ENCODE measurements at regions not wholly inside any gene's neighbourhood (a gene's known extent, or its start where the extent isn't known, plus 50 kb on each side); places are given as distances from the start of the nearest gene placed in this dataset.

- Histone ChIP-seq H3K27ac (ENCODE audit: low read length) (no peak overlapping the region), H3K27me3 (ENCODE audit: insufficient read depth, low read length, poor library complexity) (no peaks in the 10 kb centered on the region), H3K4me1 (ENCODE audit: insufficient read depth, low read length) (no peaks in the 10 kb centered on the region), H2AFZ (ENCODE audit: low read depth, low read length) (no peak overlapping the region), H3K79me2 (ENCODE audit: insufficient read depth, low read length) (no peaks in the 10 kb centered on the region), H3K36me3 (ENCODE audit: insufficient read depth, low read length) (no peaks in the 10 kb centered on the region), H3K9me3 (ENCODE audit: insufficient read depth, low read length, severe bottlenecking) (no peaks in the 10 kb centered on the region), H3K4me2 (ENCODE audit: insufficient read depth, low read length) (no peak overlapping the region), H3K4me3 (ENCODE audit: low read depth in 1 of 2, low read length in 2 of 2) (no peak overlapping the region), H3K9ac (ENCODE audit: low read depth, low read length) (no peak overlapping the region), H4K20me1 (ENCODE audit: insufficient read depth, low read length) (no peaks in the 10 kb centered on the region)
- DNase-seq (no peak), ATAC-seq (ENCODE audit: insufficient read depth, low read depth) (no peak)
- TF ChIP-seq EZH2 (IDR thresholded peaks at IDR 0.05; ENCODE audit: borderline replicate concordance, low read depth, low read length, severe bottlenecking) (no peak), CTCF (IDR thresholded peaks at IDR 0.05; ENCODE audit: borderline replicate concordance, extremely low read depth, low read length, poor library complexity, severe bottlenecking) (no peak)
Measured at GRCh38 chr5:74184649-74185048, 455.9 kb downstream of the ENC1 start.

DNA sequence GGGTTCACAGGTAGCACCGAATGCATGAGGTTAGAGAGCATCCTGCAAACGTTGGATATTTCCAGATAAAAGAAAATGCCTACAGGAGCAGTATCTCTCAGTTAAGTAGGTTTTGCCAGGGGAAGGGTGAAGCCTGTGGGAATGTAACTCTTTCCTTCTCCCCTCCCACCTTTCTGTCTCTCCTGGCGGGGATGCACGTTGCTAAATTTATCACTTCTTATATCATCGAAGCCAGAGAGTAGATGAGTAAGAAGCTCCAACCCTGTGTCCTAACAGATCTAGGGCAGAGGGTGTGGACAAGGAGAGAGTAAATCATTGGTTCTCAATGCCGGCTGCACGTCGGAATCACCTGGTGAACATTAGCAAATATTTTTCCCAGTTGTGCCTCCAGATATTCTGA lies 457.5 kb downstream of the ENC1 start:
- no peak for DNase-seq

GRCh38 chr5:74182603-74183002 lies 457.9 kb downstream of the ENC1 start:
- TF ChIP-seq CTCF (IDR thresholded peaks at IDR 0.05; ENCODE audit: borderline replicate concordance, extremely low read depth, low read length, poor library complexity, severe bottlenecking), result no peak
- TF ChIP-seq EZH2 (IDR thresholded peaks at IDR 0.05; ENCODE audit: borderline replicate concordance, low read depth, low read length, severe bottlenecking), result no peak
- no peak overlapping the region for H3K27ac ChIP-seq (ENCODE audit: low read length)
- no peaks in the 10 kb centered on the region for H3K27me3 ChIP-seq (ENCODE audit: insufficient read depth, low read length, poor library complexity)
- H3K79me2 ChIP-seq (ENCODE audit: insufficient read depth, low read length), result no peaks in the 10 kb centered on the region
- no peak overlapping the region for H3K4me2 ChIP-seq (ENCODE audit: insufficient read depth, low read length)
- H3K4me1 ChIP-seq (ENCODE audit: insufficient read depth, low read length), result no peaks in the 10 kb centered on the region
- H4K20me1 ChIP-seq (ENCODE audit: insufficient read depth, low read length), result no peaks in the 10 kb centered on the region
- no peak overlapping the region for H3K4me3 ChIP-seq (ENCODE audit: low read depth in 1 of 2, low read length in 2 of 2)
- no peaks in the 10 kb centered on the region for H3K9me3 ChIP-seq (ENCODE audit: insufficient read depth, low read length, severe bottlenecking)
- DNase-seq (no peak), ATAC-seq (ENCODE audit: insufficient read depth, low read depth) (no peak)
- H2AFZ ChIP-seq (ENCODE audit: low read depth, low read length), result no peak overlapping the region
- H3K36me3 ChIP-seq (ENCODE audit: insufficient read depth, low read length), result no peaks in the 10 kb centered on the region
- H3K9ac ChIP-seq (ENCODE audit: low read depth, low read length), result no peak overlapping the region

More for the DNA sequence above, 457.5 kb downstream of the ENC1 start:
- no peaks in the 10 kb centered on the region for H3K27me3 ChIP-seq (ENCODE audit: insufficient read depth, low read length, poor library complexity)
- no peak for TF ChIP-seq EZH2 (IDR thresholded peaks at IDR 0.05; ENCODE audit: borderline replicate concordance, low read depth, low read length, severe bottlenecking)
- H3K9ac ChIP-seq (ENCODE audit: low read depth, low read length), result no peak overlapping the region
- H3K27ac ChIP-seq (ENCODE audit: low read length), result no peak overlapping the region
- no peak overlapping the region for H2AFZ ChIP-seq (ENCODE audit: low read depth, low read length)
- H3K4me2 ChIP-seq (ENCODE audit: insufficient read depth, low read length), result no peak overlapping the region
- H4K20me1 ChIP-seq (ENCODE audit: insufficient read depth, low read length), result no peaks in the 10 kb centered on the region
- no peak overlapping the region for H3K4me3 ChIP-seq (ENCODE audit: low read depth in 1 of 2, low read length in 2 of 2)
- H3K79me2 ChIP-seq (ENCODE audit: insufficient read depth, low read length), result no peaks in the 10 kb centered on the region
- no peaks in the 10 kb centered on the region for H3K36me3 ChIP-seq (ENCODE audit: insufficient read depth, low read length)
- no peaks in the 10 kb centered on the region for H3K4me1 ChIP-seq (ENCODE audit: insufficient read depth, low read length)
- ATAC-seq (ENCODE audit: insufficient read depth, low read depth), result no peak
- no peaks in the 10 kb centered on the region for H3K9me3 ChIP-seq (ENCODE audit: insufficient read depth, low read length, severe bottlenecking)

GRCh38 chr5:74179701-74180100 lies 460.8 kb downstream of the ENC1 start:
- DNase-seq (no peak), ATAC-seq (ENCODE audit: insufficient read depth, low read depth) (no peak)
- Histone ChIP-seq H2AFZ (ENCODE audit: low read depth, low read length) (no peak overlapping the region), H3K27me3 (ENCODE audit: insufficient read depth, low read length, poor library complexity) (no peaks in the 10 kb centered on the region), H3K4me2 (ENCODE audit: insufficient read depth, low read length) (no peak overlapping the region), H3K4me1 (ENCODE audit: insufficient read depth, low read length) (no peaks in the 10 kb centered on the region), H4K20me1 (ENCODE audit: insufficient read depth, low read length) (no peaks in the 10 kb centered on the region), H3K27ac (ENCODE audit: low read length) (no peak overlapping the region), H3K9me3 (ENCODE audit: insufficient read depth, low read length, severe bottlenecking) (no peaks in the 10 kb centered on the region), H3K4me3 (ENCODE audit: low read depth in 1 of 2, low read length in 2 of 2) (no peak overlapping the region), H3K79me2 (ENCODE audit: insufficient read depth, low read length) (no peaks in the 10 kb centered on the region), H3K9ac (ENCODE audit: low read depth, low read length) (no peak overlapping the region), H3K36me3 (ENCODE audit: insufficient read depth, low read length) (no peaks in the 10 kb centered on the region)
- TF ChIP-seq CTCF (IDR thresholded peaks at IDR 0.05; ENCODE audit: borderline replicate concordance, extremely low read depth, low read length, poor library complexity, severe bottlenecking) (no peak), EZH2 (IDR thresholded peaks at IDR 0.05; ENCODE audit: borderline replicate concordance, low read depth, low read length, severe bottlenecking) (no peak)
